GM12878 (cell line): ENCODE measurements at regions not wholly inside any gene's neighbourhood (a gene's known extent, or its start where the extent isn't known, plus 50 kb on each side); places are given as distances from the start of the nearest gene placed in this dataset.

ENCODE experiments used
- ATAC-seq: fragments of 200-7000 bp; cut with Tn5 transposase; 3 replicates; pipeline ENCODE4 v1.9.1; 2020; ENCODE audit warnings: mild to moderate bottlenecking, moderate library complexity
- BruUV-seq: library from RNA; stranded (reverse); fragments of 400-500 nt; replicated peaks from 2 replicates; lab custom pipeline; 2021; lab: Mats Ljungman, UMichigan
- CTCF ChIA-PET: fragments of 300-600 bp; sonication (Branson Sonifier 250); formaldehyde crosslinking; extraction: SDS; loops from one replicate; lab custom pipeline; 2021; ENCODE audit warnings: inconsistent platforms; lab: Yijun Ruan, JAX
- POLR2A ChIA-PET: fragments of 350-600 bp; formaldehyde crosslinking; extraction: SDS; loops from one replicate; lab custom pipeline; 2021; ENCODE audit warnings: inconsistent platforms; lab: Charles Lee
- RAD21 ChIA-PET: fragments of 300-600 bp; sonication (Branson Sonifier 250); formaldehyde crosslinking; loops from one replicate; lab custom pipeline; 2023; ENCODE audit warnings: antibody characterized with exemption; ENCODE audit not compliant: unreplicated experiment; lab: Charles Lee
- SMC1A ChIA-PET: fragments of 300-600 bp; sonication (Branson Sonifier 250); formaldehyde crosslinking; loops from one replicate; lab custom pipeline; 2023; ENCODE audit not compliant: unreplicated experiment, uncharacterized antibody; lab: Charles Lee
- DNase-seq: peaks from one replicate; pipeline ENCODE4 v3.0.0-alpha.2; 2011; ENCODE audit warnings: low read depth, low spot score
- FAIRE-seq: peaks from 3 replicates; lab custom pipeline; 2011; peaks lifted over from hg19 to GRCh38; lab: Jason Lieb, UNC
- H2AFZ ChIP-seq: 2 replicates; pipeline ENCODE4 v1.6.0; 2011; ENCODE audit warnings: low read depth, low read length, control low read depth; ENCODE audit not compliant: control insufficient read depth
- H3K27ac ChIP-seq: 2 replicates; pipeline ENCODE4 v1.5.1; 2011; ENCODE audit warnings: control low read depth; ENCODE audit not compliant: control insufficient read depth, insufficient read depth
- H3K27me3 ChIP-seq, 2 experiments: replicated peaks in 1 of 2; 2 replicates each; pipeline versions ENCODE4 v1.6.0 to v1.6.1; 2011; ENCODE audit warnings: low read length in 1 of 2; ENCODE audit not compliant: control insufficient read depth in 2 of 2, insufficient read depth in 2 of 2
- H3K36me3 ChIP-seq, 2 experiments: 2 replicates each; pipeline ENCODE4 v1.5.1; 2011; ENCODE audit warnings: low read length in 1 of 2; ENCODE audit not compliant: control insufficient read depth in 2 of 2, insufficient read depth in 2 of 2
- H3K4me1 ChIP-seq: 2 replicates; pipeline ENCODE4 v1.6.1; 2011; ENCODE audit warnings: mild to moderate bottlenecking, low read length, moderate library complexity, mixed read lengths; ENCODE audit not compliant: control insufficient read depth, insufficient read depth
- H3K4me2 ChIP-seq: 2 replicates; pipeline ENCODE4 v1.6.0; 2011; ENCODE audit warnings: control low read depth; ENCODE audit not compliant: control insufficient read depth, insufficient read depth
- H3K4me3 ChIP-seq: fragments of 200-600 bp; sonication (generic); 2 replicates; pipeline ENCODE4 v1.5.1; 2016
- H3K79me2 ChIP-seq: 2 replicates; pipeline ENCODE4 v1.6.0; 2011; ENCODE audit warnings: low read length; ENCODE audit not compliant: control insufficient read depth, insufficient read depth
- H3K9ac ChIP-seq: 2 replicates; pipeline ENCODE4 v1.8.0; 2011; ENCODE audit warnings: low read length, control low read depth, mixed read lengths; ENCODE audit not compliant: control insufficient read depth, insufficient read depth
- H3K9me3 ChIP-seq: replicated peaks from 3 replicates; pipeline ENCODE4 v1.5.1; 2011; ENCODE audit warnings: mild to moderate bottlenecking, low read length; ENCODE audit not compliant: control insufficient read depth, insufficient read depth
- H4K20me1 ChIP-seq: 2 replicates; pipeline ENCODE4 v1.6.0; 2011; ENCODE audit not compliant: control insufficient read depth, insufficient read depth
- BACH1 ChIP-seq: fragments of 450-650 bp; IDR thresholded peaks from 2 replicates; pipeline ENCODE4 v1.6.1; 2017; ENCODE audit warnings: mild to moderate bottlenecking, borderline replicate concordance
- BCL11A ChIP-seq: IDR thresholded peaks from 2 replicates; pipeline ENCODE4 v1.6.1; 2011; ENCODE audit warnings: low read depth, low read length
- CHD4 ChIP-seq: fragments of 200-600 bp; sonication (generic); IDR thresholded peaks from 2 replicates; pipeline ENCODE4 v1.6.1; 2016; ENCODE audit warnings: mild to moderate bottlenecking
- IKZF2 ChIP-seq, 2 experiments: fragments of 450-650 bp; IDR thresholded peaks; 2 replicates each; pipeline ENCODE4 v1.6.1; 2017; ENCODE audit warnings: mild to moderate bottlenecking in 2 of 2, moderate library complexity in 2 of 2
- MEF2A ChIP-seq: IDR thresholded peaks from 2 replicates; pipeline ENCODE4 v1.6.1; 2011; ENCODE audit warnings: low read depth, mild to moderate bottlenecking, low read length, moderate library complexity; ENCODE audit not compliant: insufficient read depth
- MYC ChIP-seq: IDR thresholded peaks from 2 replicates; pipeline ENCODE4 v1.6.1; 2011; ENCODE audit warnings: mild to moderate bottlenecking, low read length, moderate library complexity, inconsistent platforms; ENCODE audit not compliant: insufficient read depth, insufficient replicate concordance, insufficient read length, severe bottlenecking
- PRDM15 ChIP-seq: fragments of 450-650 bp; formaldehyde crosslinking; IDR thresholded peaks from 2 replicates; pipeline ENCODE4 v1.4.0; 2020; ENCODE audit warnings: mild to moderate bottlenecking, moderate library complexity
- RAD21 ChIP-seq: IDR thresholded peaks from 2 replicates; pipeline ENCODE4 v1.6.1; 2011; ENCODE audit warnings: mild to moderate bottlenecking, low read depth, low read length, moderate library complexity; ENCODE audit not compliant: insufficient read depth
- SIX5 ChIP-seq: IDR thresholded peaks from 2 replicates; pipeline ENCODE4 v1.6.1; 2011; ENCODE audit warnings: mild to moderate bottlenecking, low read depth, low read length, moderate library complexity; ENCODE audit not compliant: severe bottlenecking
- SKIL ChIP-seq: fragments of 450-650 bp; IDR thresholded peaks from 2 replicates; pipeline ENCODE4 v1.6.1; 2017; ENCODE audit warnings: mild to moderate bottlenecking, low read depth, inconsistent platforms; ENCODE audit not compliant: poor library complexity, severe bottlenecking
- SUPT20H ChIP-seq: IDR thresholded peaks from 2 replicates; pipeline ENCODE4 v1.6.1; 2011; ENCODE audit warnings: low read depth, mild to moderate bottlenecking, low read length, moderate library complexity, borderline replicate concordance; ENCODE audit not compliant: control insufficient read depth
- ZBTB11 ChIP-seq: fragments of 450-650 bp; formaldehyde crosslinking; IDR thresholded peaks from 2 replicates; pipeline ENCODE4 v1.5.0; 2022; ENCODE audit warnings: mild to moderate bottlenecking, missing genetic modification characterization
- ZNF274 ChIP-seq: IDR thresholded peaks from one replicate; pipeline ENCODE4 v1.8.0; 2011; ENCODE audit not compliant: insufficient read length, insufficient read depth
- WGBS: methylation state at CpG from one replicate; pipeline ENCODE4 v1.1.6; 2016; ENCODE audit warnings: low lambda C conversion rate; ENCODE audit not compliant: insufficient replicate concordance, insufficient coverage; ENCODE audit errors: missing lambda C conversion rate; 5-methylcytosine and 5-hydroxymethylcytosine counted together
- in situ Hi-C: fragments of 300-500 bp; cut with MboI; formaldehyde crosslinking; loops from 9 replicates; pipeline ENCODE4 v1.14.3; 2018; ENCODE audit warnings: mixed read lengths
- intact Hi-C: fragments of 100-400 bp; cut with micrococcal nuclease; formaldehyde crosslinking; loops from one replicate; pipeline ENCODE4 v1.14.2; 2022; ENCODE audit not compliant: unreplicated experiment

- TF ChIP-seq CHD4 (no peak), MEF2A (no peak), SKIL (no peak)
- TF ChIP-seq, all 136 proteins: peak for 0
Measured at GRCh38 chr21:20511216-20511880, 486.9 kb upstream of the NCAM2 start (continued).

GRCh38 chr21:20515446-20515845 is 482.8 kb upstream of the NCAM2 start:
- in situ Hi-C loops (no loop called here), intact Hi-C loops (no loop called here)
- Histone ChIP-seq H3K27ac (no peak overlapping the region), H3K27me3 (no peaks in the 10 kb centered on the region), H3K4me3 (no peak overlapping the region), H2AFZ (no peak overlapping the region), H3K9me3 (no peaks in the 10 kb centered on the region), H3K36me3 (no peaks in the 10 kb centered on the region), H3K79me2 (no peaks in the 10 kb centered on the region), H4K20me1 (no peaks in the 10 kb centered on the region), H3K9ac (no peak overlapping the region), H3K4me1 (no peaks in the 10 kb centered on the region), H3K4me2 (no peak overlapping the region)
- ChIA-PET CTCF (no interaction called here), RAD21 (no interaction called here), SMC1A (no interaction called here), POLR2A (no interaction called here)
- 2% methylated on average over 3 of the region's 3 CpGs for WGBS
- FAIRE-seq: no peak
- no peak for ATAC-seq
- no peak for DNase-seq
- BruUV-seq: no TSS peak
- TF ChIP-seq MYC: no peak
- TF ChIP-seq IKZF2 (IDR thresholded peaks at IDR 0.05): no peak
- no peak for TF ChIP-seq ZBTB11
- no peak for TF ChIP-seq BCL11A
- no peak for TF ChIP-seq SUPT20H
- TF ChIP-seq ZNF274: no peak
- no peak for TF ChIP-seq PRDM15 (CRISPR knock-in tag)
- TF ChIP-seq BACH1: no peak
- no peak for TF ChIP-seq SIX5
- TF ChIP-seq RAD21: no peak
